Common myeloid progenitor, CD34-positive (primary cell): ENCODE measurements at regions not wholly inside any gene's neighbourhood (a gene's known extent, or its start where the extent isn't known, plus 50 kb on each side); places are given as distances from the start of the nearest gene placed in this dataset.

ENCODE experiments used
- CTCF ChIA-PET: fragments of 350-600 bp; sonication (Branson Sonifier 250); formaldehyde crosslinking; loops from one replicate; lab custom pipeline; 2021; ENCODE audit warnings: antibody characterized with exemption; lab: Charles Lee
- POLR2A ChIA-PET: fragments of 350-600 bp; sonication (Branson Sonifier 250); formaldehyde crosslinking; loops from one replicate; lab custom pipeline; 2021; ENCODE audit warnings: antibody characterized with exemption; lab: Charles Lee
- DNase-seq, 3 donors: peaks; one replicate each; pipeline versions ENCODE4 v3.0.0 to v3.0.0-alpha.2; 2013
- H3K27ac ChIP-seq, 2 experiments: 1 replicate in 1 of 2; 2 replicates in 1 of 2; pipeline ENCODE4 v1.7.0; 2013; ENCODE audit warnings: inconsistent platforms in 2 of 2, low read length in 2 of 2, mild to moderate bottlenecking in 2 of 2, low read depth in 1 of 2, moderate library complexity in 1 of 2; ENCODE audit not compliant: severe bottlenecking in 2 of 2, insufficient read depth in 1 of 2, poor library complexity in 1 of 2
- H3K27me3 ChIP-seq, 5 experiments: replicated peaks in 2 of 5; 1 replicate in 3 of 5; 2 replicates in 2 of 5; pipeline versions ENCODE4 v1.6.1 to v1.7.0; 2013; ENCODE audit warnings: low read length in 4 of 5, mild to moderate bottlenecking in 2 of 5, moderate library complexity in 2 of 5, inconsistent platforms in 1 of 5; ENCODE audit not compliant: insufficient read depth in 5 of 5, control insufficient read depth in 4 of 5
- H3K36me3 ChIP-seq, 4 experiments: 1 replicate in 2 of 4; 2 replicates in 2 of 4; pipeline versions ENCODE4 v1.6.1 to v1.7.0; 2013; ENCODE audit warnings: low read length in 3 of 4, control low read depth in 1 of 4, mild to moderate bottlenecking in 1 of 4; ENCODE audit not compliant: control insufficient read depth in 4 of 4, insufficient read depth in 4 of 4
- H3K4me1 ChIP-seq, 4 experiments: 1 replicate in 3 of 4; 2 replicates in 1 of 4; pipeline versions ENCODE4 v1.6.1 to v1.7.1; 2013; ENCODE audit warnings: low read length in 3 of 4, mild to moderate bottlenecking in 3 of 4, control low read depth in 1 of 4, inconsistent platforms in 1 of 4, moderate library complexity in 1 of 4; ENCODE audit not compliant: control insufficient read depth in 4 of 4, insufficient read depth in 4 of 4; ENCODE audit errors: control extremely low read depth in 1 of 4
- H3K4me3 ChIP-seq, 7 experiments: 1 replicate in 4 of 7; 2 replicates in 3 of 7; pipeline versions ENCODE4 v1.5.1 to v1.7.0; 2013; ENCODE audit warnings: mild to moderate bottlenecking in 7 of 7, low read length in 6 of 7, moderate library complexity in 6 of 7, inconsistent platforms in 2 of 7, low read depth in 2 of 7, control low read depth in 1 of 7; ENCODE audit not compliant: insufficient read depth in 4 of 7, control insufficient read depth in 1 of 7; ENCODE audit errors: extremely low read depth in 1 of 7
- H3K9me3 ChIP-seq, 5 experiments: 1 replicate in 4 of 5; 2 replicates in 1 of 5; pipeline versions ENCODE4 v1.6.1 to v1.7.1; 2013; ENCODE audit warnings: low read length in 4 of 5, mild to moderate bottlenecking in 2 of 5, inconsistent platforms in 1 of 5, low read depth in 1 of 5, moderate library complexity in 1 of 5; ENCODE audit not compliant: control insufficient read depth in 4 of 5, insufficient read depth in 2 of 5; ENCODE audit errors: control extremely low read depth in 1 of 5
- WGBS: methylation state at CpG from one replicate; pipeline ENCODE4 v1.1.5; 2013; ENCODE audit not compliant: insufficient coverage; 5-methylcytosine and 5-hydroxymethylcytosine counted together

GRCh38 chr4:18850867-18851266, 829.3 kb upstream of the LCORL start:
- Histone ChIP-seq H3K27ac (no peak overlapping the region), H3K36me3 (no peaks in the 10 kb centered on the region), H3K27me3 (no peaks in the 10 kb centered on the region), H3K9me3 (no peaks in the 10 kb centered on the region), H3K4me1 (no peaks in the 10 kb centered on the region), H3K4me3 (no peak overlapping the region)
- POLR2A ChIA-PET = no interaction called here
- CTCF ChIA-PET = no interaction called here
- 17% methylated on average over 1 of the region's 2 CpGs for WGBS
- no peak for DNase-seq

GRCh38 chr4:18847249-18847890, 825.8 kb upstream of the LCORL start:
- no peak overlapping the region for H3K27ac ChIP-seq
- CTCF ChIA-PET = no interaction called here
- H3K27me3 ChIP-seq = no peaks in the 10 kb centered on the region
- no peak overlapping the region for H3K4me3 ChIP-seq
- H3K4me1 ChIP-seq = no peaks in the 10 kb centered on the region
- H3K9me3 ChIP-seq = peaks cover 0 to 6% (median 3%) of the 10 kb centered on the region in 5 experiments
- DNase-seq = no peak
- POLR2A ChIA-PET = no interaction called here
- WGBS = 86% methylated on average over 5 of the region's 5 CpGs
- no peaks in the 10 kb centered on the region for H3K36me3 ChIP-seq

GRCh38 chr4:18846313-18846712, 824.8 kb upstream of the LCORL start:
- Histone ChIP-seq H3K4me3 (no peak overlapping the region), H3K27me3 (no peaks in the 10 kb centered on the region), H3K27ac (no peak overlapping the region), H3K4me1 (no peaks in the 10 kb centered on the region), H3K9me3 (peaks cover 0 to 6% (median 3%) of the 10 kb centered on the region in 5 experiments), H3K36me3 (no peaks in the 10 kb centered on the region)
- no peak for DNase-seq
- no CpG with 5 or more reads among the region's 1 CpG for WGBS
- ChIA-PET POLR2A (no interaction called here), CTCF (no interaction called here)

GRCh38 chr4:18844726-18845125, 823.2 kb upstream of the LCORL start:
- WGBS = 100% methylated on average over 1 of the region's 1 CpG
- POLR2A ChIA-PET = no interaction called here
- CTCF ChIA-PET = no interaction called here
- Histone ChIP-seq H3K27me3 (no peaks in the 10 kb centered on the region), H3K4me1 (no peaks in the 10 kb centered on the region), H3K36me3 (no peaks in the 10 kb centered on the region), H3K27ac (no peak overlapping the region), H3K9me3 (peaks cover 0 to 6% (median 3%) of the 10 kb centered on the region in 5 experiments), H3K4me3 (no peak overlapping the region)
- no peak for DNase-seq

- H3K9me3 ChIP-seq = peaks cover 0 to 6% (median 3%) of the 10 kb centered on the region in 5 experiments
- POLR2A ChIA-PET = no interaction called here
- 66% methylated on average over 4 of the region's 5 CpGs for WGBS
These were observed 820.9 kb upstream of the LCORL start for GRCh38 chr4:18842431-18842830.

GRCh38 chr4:18840481-18840880, 818.9 kb upstream of the LCORL start:
- 100% methylated on average over 1 of the region's 3 CpGs for WGBS
- no peak for DNase-seq
- CTCF ChIA-PET = no interaction called here

More at GRCh38 chr4:18842431-18842830, 820.9 kb upstream of the LCORL start:
- Histone ChIP-seq H3K27ac (no peak overlapping the region), H3K36me3 (no peaks in the 10 kb centered on the region), H3K4me3 (no peak overlapping the region), H3K27me3 (no peaks in the 10 kb centered on the region), H3K4me1 (no peaks in the 10 kb centered on the region)
- DNase-seq = no peak
- CTCF ChIA-PET = no interaction called here

GRCh38 chr4:18816228-18816895, 794.8 kb upstream of the LCORL start:
- Histone ChIP-seq H3K4me1 (no peaks in the 10 kb centered on the region), H3K9me3 (no peaks in the 10 kb centered on the region), H3K27ac (no peak overlapping the region), H3K27me3 (no peaks in the 10 kb centered on the region), H3K36me3 (no peaks in the 10 kb centered on the region), H3K4me3 (no peak overlapping the region)
- WGBS = 90% methylated on average over 3 of the region's 4 CpGs
- no peak for DNase-seq
- ChIA-PET POLR2A (no interaction called here), CTCF (no interaction called here)

More at GRCh38 chr4:18840481-18840880, 818.9 kb upstream of the LCORL start:
- H3K4me3 ChIP-seq = no peak overlapping the region
- POLR2A ChIA-PET = no interaction called here
- H3K36me3 ChIP-seq = no peaks in the 10 kb centered on the region
- no peak overlapping the region for H3K27ac ChIP-seq
- H3K9me3 ChIP-seq = peaks cover 0 to 6% (median 3%) of the 10 kb centered on the region in 5 experiments
- H3K4me1 ChIP-seq = no peaks in the 10 kb centered on the region
- no peaks in the 10 kb centered on the region for H3K27me3 ChIP-seq
